ENCODE measurements at regions not wholly inside any gene's neighbourhood (a gene's known extent, or its start where the extent isn't known, plus 50 kb on each side); places are given as distances from the start of the nearest gene placed in this dataset.

DNA sequence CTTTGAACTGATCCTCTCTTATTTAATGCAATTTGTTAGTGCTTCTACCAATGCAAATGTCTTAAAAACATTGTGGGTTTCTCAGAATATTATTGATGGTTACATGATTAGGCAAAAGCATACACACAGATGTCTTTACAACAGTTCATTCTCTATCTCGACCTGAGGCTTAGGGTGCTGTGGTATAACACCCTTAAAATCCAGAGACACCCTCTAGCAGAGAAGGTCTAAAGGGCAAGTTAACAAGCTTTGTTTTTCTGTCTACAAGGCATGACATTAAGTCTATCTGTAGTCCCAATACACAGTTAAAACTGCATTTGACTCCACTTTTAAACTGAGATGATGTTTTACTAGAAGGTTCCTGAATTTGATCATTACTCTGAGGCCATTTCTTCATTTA, 518.7 kb upstream of the MEF2C start:
- no peak for TF ChIP-seq POLR2AphosphoS5 (IDR thresholded peaks at IDR 0.05)
- no peak for TF ChIP-seq POLR2A (IDR thresholded peaks at IDR 0.05)
- TF ChIP-seq, protein P1, sequence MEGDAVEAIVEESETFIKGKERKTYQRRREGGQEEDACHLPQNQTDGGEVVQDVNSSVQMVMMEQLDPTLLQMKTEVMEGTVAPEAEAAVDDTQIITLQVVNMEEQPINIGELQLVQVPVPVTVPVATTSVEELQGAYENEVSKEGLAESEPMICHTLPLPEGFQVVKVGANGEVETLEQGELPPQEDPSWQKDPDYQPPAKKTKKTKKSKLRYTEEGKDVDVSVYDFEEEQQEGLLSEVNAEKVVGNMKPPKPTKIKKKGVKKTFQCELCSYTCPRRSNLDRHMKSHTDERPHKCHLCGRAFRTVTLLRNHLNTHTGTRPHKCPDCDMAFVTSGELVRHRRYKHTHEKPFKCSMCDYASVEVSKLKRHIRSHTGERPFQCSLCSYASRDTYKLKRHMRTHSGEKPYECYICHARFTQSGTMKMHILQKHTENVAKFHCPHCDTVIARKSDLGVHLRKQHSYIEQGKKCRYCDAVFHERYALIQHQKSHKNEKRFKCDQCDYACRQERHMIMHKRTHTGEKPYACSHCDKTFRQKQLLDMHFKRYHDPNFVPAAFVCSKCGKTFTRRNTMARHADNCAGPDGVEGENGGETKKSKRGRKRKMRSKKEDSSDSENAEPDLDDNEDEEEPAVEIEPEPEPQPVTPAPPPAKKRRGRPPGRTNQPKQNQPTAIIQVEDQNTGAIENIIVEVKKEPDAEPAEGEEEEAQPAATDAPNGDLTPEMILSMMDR (IDR thresholded peaks at IDR 0.05) = no peak
- TF ChIP-seq EP300 (IDR thresholded peaks at IDR 0.05) = no peak
